Liver (tissue), 8 donors: ENCODE measurements at regions not wholly inside any gene's neighbourhood (a gene's known extent, or its start where the extent isn't known, plus 50 kb on each side); places are given as distances from the start of the nearest gene placed in this dataset.

ENCODE experiments used
- DNase-seq: peaks from one replicate; pipeline ENCODE4 v3.0.0-alpha.2; 2017; ENCODE audit warnings: low spot score
- H3K27ac ChIP-seq, 2 donors: one replicate each; pipeline ENCODE4 v1.7.0; 2013; ENCODE audit warnings: inconsistent platforms in 2 of 2, low read length in 2 of 2, control low read depth in 1 of 2, low read depth in 1 of 2, mild to moderate bottlenecking in 1 of 2
- H3K27me3 ChIP-seq, 4 donors: one replicate each; pipeline versions ENCODE4 v1.6.1 to v1.7.0; 2013; ENCODE audit warnings: low read length in 3 of 4, inconsistent platforms in 1 of 4, mild to moderate bottlenecking in 1 of 4, moderate library complexity in 1 of 4; ENCODE audit not compliant: control insufficient read depth in 4 of 4, insufficient read depth in 4 of 4
- H3K36me3 ChIP-seq, 4 donors: one replicate each; pipeline versions ENCODE4 v1.6.1 to v1.7.0; 2013; ENCODE audit warnings: low read length in 3 of 4, mild to moderate bottlenecking in 3 of 4, low read depth in 1 of 4, moderate library complexity in 1 of 4; ENCODE audit not compliant: control insufficient read depth in 4 of 4, insufficient read depth in 3 of 4
- H3K4me1 ChIP-seq, 4 donors: one replicate each; pipeline versions ENCODE4 v1.6.1 to v1.7.0; 2013; ENCODE audit warnings: low read length in 3 of 4, mild to moderate bottlenecking in 3 of 4, moderate library complexity in 1 of 4; ENCODE audit not compliant: control insufficient read depth in 4 of 4, insufficient read depth in 4 of 4
- H3K4me3 ChIP-seq, 3 donors: one replicate each; pipeline versions ENCODE4 v1.6.1 to v1.7.0; 2013; ENCODE audit warnings: low read length in 3 of 3, control low read depth in 1 of 3, low read depth in 1 of 3, mild to moderate bottlenecking in 1 of 3
- H3K9ac ChIP-seq, 2 donors: one replicate each; pipeline ENCODE4 v1.7.0; 2013; ENCODE audit warnings: low read length in 2 of 2, mild to moderate bottlenecking in 2 of 2, moderate library complexity in 2 of 2, control low read depth in 1 of 2, low read depth in 1 of 2
- H3K9me3 ChIP-seq, 4 donors: one replicate each; pipeline versions ENCODE4 v1.6.1 to v1.7.0; 2013; ENCODE audit warnings: low read length in 3 of 4; ENCODE audit not compliant: control insufficient read depth in 4 of 4
- CTCF ChIP-seq: fragments of 150-350 bp; IDR thresholded peaks from 2 replicates; pipeline ENCODE4 v1.5.1; 2017; ENCODE audit warnings: improper control_type of control experiment, low read depth, low read length; ENCODE audit not compliant: missing input control
- EGR1 ChIP-seq, 2 donors: IDR thresholded peaks; 2 replicates each; pipeline ENCODE4 v1.6.1; 2016 to 2018; ENCODE audit warnings: antibody characterized with exemption in 2 of 2, low read depth in 2 of 2
- FOXA1 ChIP-seq: IDR thresholded peaks from 2 replicates; pipeline ENCODE4 v1.6.1; 2016; ENCODE audit warnings: antibody characterized with exemption
- FOXA2 ChIP-seq: IDR thresholded peaks from 2 replicates; pipeline ENCODE4 v1.6.1; 2016; ENCODE audit warnings: antibody characterized with exemption
- GABPA ChIP-seq, 2 donors: IDR thresholded peaks in 1 of 2; conservative IDR thresholded peaks in 1 of 2; 2 replicates each; pipeline ENCODE4 v1.6.1; 2016; ENCODE audit warnings: antibody characterized with exemption in 2 of 2, mild to moderate bottlenecking in 1 of 2, moderate library complexity in 1 of 2
- HNF4A ChIP-seq, 2 donors: conservative IDR thresholded peaks; 2 replicates each; pipeline ENCODE4 v1.6.1; 2016; ENCODE audit warnings: antibody characterized with exemption in 2 of 2, mild to moderate bottlenecking in 2 of 2
- HNF4G ChIP-seq: IDR thresholded peaks from 2 replicates; pipeline ENCODE4 v1.6.1; 2016; ENCODE audit warnings: antibody characterized with exemption
- JUND ChIP-seq, 2 donors: IDR thresholded peaks; 2 replicates each; pipeline ENCODE4 v1.6.1; 2016; ENCODE audit warnings: antibody characterized with exemption in 2 of 2
- NR2F2 ChIP-seq: IDR thresholded peaks from 2 replicates; pipeline ENCODE4 v1.6.1; 2016; ENCODE audit warnings: antibody characterized with exemption
- RAD21 ChIP-seq, 2 donors: IDR thresholded peaks; 2 replicates each; pipeline ENCODE4 v1.6.1; 2016; ENCODE audit warnings: antibody characterized with exemption in 2 of 2, mild to moderate bottlenecking in 2 of 2
- REST ChIP-seq: IDR thresholded peaks from 2 replicates; pipeline ENCODE4 v1.6.1; 2016; ENCODE audit warnings: antibody characterized with exemption, mild to moderate bottlenecking
- RXRA ChIP-seq, 2 donors: IDR thresholded peaks; 2 replicates each; pipeline ENCODE4 v1.6.1; 2017 to 2018; ENCODE audit warnings: antibody characterized with exemption in 2 of 2, mild to moderate bottlenecking in 1 of 2
- SP1 ChIP-seq: IDR thresholded peaks from 2 replicates; pipeline ENCODE4 v1.6.1; 2018; ENCODE audit warnings: antibody characterized with exemption, mild to moderate bottlenecking
- TAF1 ChIP-seq: conservative IDR thresholded peaks from 2 replicates; pipeline ENCODE4 v1.6.1; 2016; ENCODE audit warnings: antibody characterized with exemption, mild to moderate bottlenecking
- YY1 ChIP-seq: IDR thresholded peaks from 2 replicates; pipeline ENCODE4 v1.6.1; 2016; ENCODE audit warnings: antibody characterized with exemption, mild to moderate bottlenecking
- WGBS: extraction: QIAGEN DNeasy Blood & Tissue Kit; methylation state at CpG from one replicate; pipeline ENCODE4 v1.1.7; 2013; 5-methylcytosine and 5-hydroxymethylcytosine counted together
- TF ChIP-seq, protein P1 (sequence below): IDR thresholded peaks from 2 replicates; pipeline ENCODE4 v1.6.1; 2016; ENCODE audit warnings: antibody characterized with exemption
- TF ChIP-seq, protein P2 (sequence below): IDR thresholded peaks from 2 replicates; pipeline ENCODE4 v1.6.1; 2016; ENCODE audit warnings: antibody characterized with exemption
- TF ChIP-seq, protein P3 (sequence below): IDR thresholded peaks from 2 replicates; pipeline ENCODE4 v1.6.1; 2016; ENCODE audit warnings: antibody characterized with exemption
- donor health status: healthy.
- donor health status: healthy.
- donor health status: healthy.
- donor health status: healthy.
- donor health status: healthy.

GRCh38 chr20:11445161-11445560 is 472.5 kb upstream of the BTBD3 start:
- Histone ChIP-seq H3K9me3 (no peaks in the 10 kb centered on the region), H3K36me3 (no peaks in the 10 kb centered on the region), H3K9ac (no peak overlapping the region), H3K4me1 (no peaks in the 10 kb centered on the region), H3K4me3 (no peak overlapping the region), H3K27me3 (no peaks in the 10 kb centered on the region), H3K27ac (no peak overlapping the region)
- 58% methylated on average over 3 of the region's 3 CpGs for WGBS
- TF ChIP-seq EGR1 (IDR thresholded peaks at IDR 0.05; ENCODE audit: low read depth in 2 of 2) (no peak), CTCF (no peak), JUND (IDR thresholded peaks at IDR 0.05) (no peak), REST (no peak), SP1 (no peak), FOXA2 (no peak), RAD21 (IDR thresholded peaks at IDR 0.05) (no peak), HNF4A (conservative IDR thresholded peaks at IDR 0.05) (no peak), NR2F2 (no peak), GABPA (IDR thresholded peaks at IDR 0.05 in 1 of 2, conservative IDR thresholded peaks at IDR 0.05 in 1 of 2) (no peak), RXRA (IDR thresholded peaks at IDR 0.05) (no peak), TAF1 (no peak), HNF4G (no peak)
- TF ChIP-seq, protein P1, sequence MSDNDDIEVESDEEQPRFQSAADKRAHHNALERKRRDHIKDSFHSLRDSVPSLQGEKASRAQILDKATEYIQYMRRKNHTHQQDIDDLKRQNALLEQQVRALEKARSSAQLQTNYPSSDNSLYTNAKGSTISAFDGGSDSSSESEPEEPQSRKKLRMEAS: no peak
- TF ChIP-seq, protein P2, sequence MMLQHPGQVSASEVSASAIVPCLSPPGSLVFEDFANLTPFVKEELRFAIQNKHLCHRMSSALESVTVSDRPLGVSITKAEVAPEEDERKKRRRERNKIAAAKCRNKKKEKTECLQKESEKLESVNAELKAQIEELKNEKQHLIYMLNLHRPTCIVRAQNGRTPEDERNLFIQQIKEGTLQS: no peak
- DNase-seq: no peak

DNA sequence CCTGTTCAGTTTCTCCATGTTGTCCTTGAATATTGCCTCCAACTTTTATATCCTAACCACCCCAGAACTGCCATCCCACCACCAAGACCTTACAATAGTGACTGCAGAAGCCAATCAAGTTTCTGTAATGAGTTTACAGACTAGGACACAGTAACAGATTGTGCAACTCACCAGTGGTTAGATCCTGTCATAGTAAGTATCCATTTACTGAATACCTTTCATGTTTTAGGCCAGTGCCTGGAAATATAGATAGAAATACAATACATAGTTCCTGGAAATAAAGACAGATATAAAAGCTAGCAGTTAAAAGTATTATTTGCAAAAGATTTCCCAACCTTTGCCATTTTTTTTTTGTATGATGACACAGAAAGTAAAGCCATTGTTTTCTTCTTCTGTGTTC is 471.8 kb upstream of the BTBD3 start:
- H3K27me3 ChIP-seq: no peaks in the 10 kb centered on the region
- no peaks in the 10 kb centered on the region for H3K4me1 ChIP-seq
- no peak overlapping the region for H3K9ac ChIP-seq
- no peak overlapping the region for H3K27ac ChIP-seq
- H3K9me3 ChIP-seq: no peaks in the 10 kb centered on the region
- no peak overlapping the region for H3K4me3 ChIP-seq
- no peak for DNase-seq
- H3K36me3 ChIP-seq: no peaks in the 10 kb centered on the region
- TF ChIP-seq NR2F2: no peak
- no peak for TF ChIP-seq RXRA (IDR thresholded peaks at IDR 0.05)
- no peak for TF ChIP-seq RAD21 (IDR thresholded peaks at IDR 0.05)
- no peak for TF ChIP-seq REST
- no peak for TF ChIP-seq YY1
- no peak for TF ChIP-seq HNF4A (conservative IDR thresholded peaks at IDR 0.05)
- no peak for TF ChIP-seq FOXA2
- no peak for TF ChIP-seq TAF1
- TF ChIP-seq, protein P3, sequence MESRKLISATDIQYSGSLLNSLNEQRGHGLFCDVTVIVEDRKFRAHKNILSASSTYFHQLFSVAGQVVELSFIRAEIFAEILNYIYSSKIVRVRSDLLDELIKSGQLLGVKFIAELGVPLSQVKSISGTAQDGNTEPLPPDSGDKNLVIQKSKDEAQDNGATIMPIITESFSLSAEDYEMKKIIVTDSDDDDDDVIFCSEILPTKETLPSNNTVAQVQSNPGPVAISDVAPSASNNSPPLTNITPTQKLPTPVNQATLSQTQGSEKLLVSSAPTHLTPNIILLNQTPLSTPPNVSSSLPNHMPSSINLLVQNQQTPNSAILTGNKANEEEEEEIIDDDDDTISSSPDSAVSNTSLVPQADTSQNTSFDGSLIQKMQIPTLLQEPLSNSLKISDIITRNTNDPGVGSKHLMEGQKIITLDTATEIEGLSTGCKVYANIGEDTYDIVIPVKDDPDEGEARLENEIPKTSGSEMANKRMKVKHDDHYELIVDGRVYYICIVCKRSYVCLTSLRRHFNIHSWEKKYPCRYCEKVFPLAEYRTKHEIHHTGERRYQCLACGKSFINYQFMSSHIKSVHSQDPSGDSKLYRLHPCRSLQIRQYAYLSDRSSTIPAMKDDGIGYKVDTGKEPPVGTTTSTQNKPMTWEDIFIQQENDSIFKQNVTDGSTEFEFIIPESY: no peak
- TF ChIP-seq FOXA1: no peak
- TF ChIP-seq JUND (IDR thresholded peaks at IDR 0.05): no peak
- TF ChIP-seq, protein P2: no peak
- no peak for TF ChIP-seq SP1
- TF ChIP-seq CTCF: no peak
- TF ChIP-seq HNF4G: no peak
